ENCODE measurements at regions not wholly inside any gene's neighbourhood (a gene's known extent, or its start where the extent isn't known, plus 50 kb on each side); places are given as distances from the start of the nearest gene placed in this dataset.

DNA sequence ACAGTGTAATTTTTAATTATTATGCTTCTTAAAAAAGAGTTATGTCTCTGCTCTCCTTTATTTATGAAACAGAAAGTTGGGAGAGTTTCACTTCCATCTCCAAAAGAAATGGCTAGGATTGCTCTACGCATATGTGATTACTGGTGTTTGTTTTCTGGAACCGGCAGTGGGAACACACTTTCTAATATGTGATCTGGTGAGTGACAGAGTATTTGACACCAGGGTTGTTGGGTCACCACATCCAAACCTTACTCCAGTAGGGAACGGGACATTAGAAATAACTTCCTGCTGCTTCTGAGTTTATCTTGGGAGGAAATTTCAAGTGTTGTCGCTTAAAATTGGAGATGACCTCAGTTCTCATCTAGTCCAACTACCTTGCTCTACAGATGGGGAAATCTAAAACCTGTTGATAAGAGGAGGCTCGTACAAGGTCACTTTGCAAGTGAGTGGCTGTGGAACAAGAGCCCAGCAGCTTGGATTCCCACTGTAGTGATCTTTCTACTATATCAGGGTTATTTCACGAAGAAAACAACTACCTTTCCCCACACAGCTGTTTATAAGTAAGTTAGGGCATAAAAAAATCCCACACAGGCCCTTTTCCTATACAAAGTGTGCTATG lies 108.5 kb downstream of the TTC32 start:
- TF ChIP-seq CTCF (conservative IDR thresholded peaks at IDR 0.05) (no peak), ZFX (IDR thresholded peaks at IDR 0.05) (no peak)

Measured in C4-2B (cell line).